T-helper 1 cell treated with Interleukin-12 subunit alpha and Interleukin-12 subunit beta and Interleukin-4 antibody, amounts not matched to agents 30 μg/mL and 1 μg/mL, for 36 hours (primary cell): ENCODE measurements at regions not wholly inside any gene's neighbourhood (a gene's known extent, or its start where the extent isn't known, plus 50 kb on each side); places are given as distances from the start of the nearest gene placed in this dataset.

Source experiments
- H3K27ac Mint-ChIP-seq: one replicate; pipeline ENCODE4 v1.8.0; 2021; ENCODE audit warnings: mild to moderate bottlenecking, mixed read lengths
- H3K27me3 Mint-ChIP-seq: one replicate; pipeline ENCODE4 v1.8.0; 2021; ENCODE audit warnings: low read depth, mixed read lengths
- H3K36me3 Mint-ChIP-seq: one replicate; pipeline ENCODE4 v1.8.0; 2021; ENCODE audit warnings: low read depth, mixed read lengths
- H3K4me1 Mint-ChIP-seq: one replicate; pipeline ENCODE4 v1.8.0; 2021; ENCODE audit warnings: low read depth, mixed read lengths
- H3K4me3 Mint-ChIP-seq: one replicate; pipeline ENCODE4 v1.8.0; 2021; ENCODE audit warnings: mild to moderate bottlenecking, moderate library complexity, mixed read lengths
- H3K9me3 Mint-ChIP-seq: one replicate; pipeline ENCODE4 v1.8.0; 2021; ENCODE audit warnings: mixed read lengths

DNA sequence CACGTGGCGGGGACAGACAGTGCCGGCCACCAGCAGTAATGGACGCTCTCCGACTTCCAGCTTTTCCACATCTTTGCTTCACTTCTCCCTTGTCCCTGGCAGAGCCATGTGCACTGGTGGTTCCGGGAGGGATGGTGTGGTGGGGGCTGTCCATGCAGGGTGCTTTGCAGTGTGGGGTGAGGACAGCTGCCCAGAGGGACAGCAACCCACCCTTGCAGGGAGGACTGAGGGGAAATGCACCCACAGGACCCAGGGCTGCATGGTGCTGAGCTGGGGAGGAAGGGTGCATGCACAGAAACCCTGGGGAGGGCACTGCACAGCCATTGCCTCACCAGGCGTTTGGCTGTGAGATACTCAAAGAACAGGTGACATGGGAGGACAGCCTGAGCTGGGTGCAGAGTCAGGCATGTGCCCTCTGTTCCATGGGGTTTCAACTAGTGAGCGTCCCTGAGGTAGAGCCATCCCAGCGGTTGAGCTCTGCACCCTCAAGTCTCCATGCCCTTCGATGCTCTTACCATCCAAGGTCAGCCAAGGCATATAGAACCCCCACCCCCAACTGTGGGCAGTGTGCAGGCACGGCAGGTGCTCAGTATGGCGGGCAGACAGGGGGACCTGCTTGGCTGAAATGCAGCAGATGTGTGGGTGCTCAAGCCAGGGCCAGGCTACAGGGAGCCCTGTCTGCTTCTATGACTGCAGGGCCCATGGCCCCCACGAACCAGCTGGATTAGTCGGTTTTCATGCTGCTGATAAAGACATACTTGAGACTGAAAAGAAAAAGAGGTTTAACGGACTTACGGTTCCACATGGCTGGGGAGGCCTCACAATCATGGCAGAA is 239.7 kb downstream of the TTLL2 start:
- no peaks in the 10 kb centered on the region for H3K4me1 Mint-ChIP-seq

DNA sequence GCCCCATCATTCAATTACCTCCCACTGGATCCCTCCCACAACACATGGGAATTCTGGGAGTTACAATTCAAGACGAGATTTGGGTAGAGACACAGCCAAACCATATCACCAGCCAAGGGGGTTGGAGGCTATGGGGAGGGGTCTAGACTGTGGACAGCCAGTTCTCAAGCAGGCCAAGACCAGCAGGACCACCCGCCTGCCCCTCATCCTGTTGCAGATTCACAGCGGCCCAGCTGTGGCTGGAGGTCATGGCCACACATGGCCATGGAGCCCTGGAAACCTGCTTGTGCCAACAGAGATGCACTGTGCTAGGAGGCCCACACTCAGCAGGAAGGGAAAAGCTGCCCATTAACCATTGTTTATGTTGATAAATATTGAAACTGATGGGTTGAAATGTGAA is 240.5 kb downstream of the TTLL2 start:
- no peaks in the 10 kb centered on the region for H3K4me1 Mint-ChIP-seq
- H3K4me3 Mint-ChIP-seq: no peak overlapping the region
- peaks cover 3% of the 10 kb centered on the region for H3K9me3 Mint-ChIP-seq
- H3K36me3 Mint-ChIP-seq: no peaks in the 10 kb centered on the region
- no peaks in the 10 kb centered on the region for H3K27me3 Mint-ChIP-seq
- no peak overlapping the region for H3K27ac Mint-ChIP-seq

More for the DNA sequence above, 239.7 kb downstream of the TTLL2 start:
- H3K36me3 Mint-ChIP-seq: no peaks in the 10 kb centered on the region
- H3K4me3 Mint-ChIP-seq: no peak overlapping the region
- peaks cover 3% of the 10 kb centered on the region for H3K9me3 Mint-ChIP-seq
- no peaks in the 10 kb centered on the region for H3K27me3 Mint-ChIP-seq
- no peak overlapping the region for H3K27ac Mint-ChIP-seq

DNA sequence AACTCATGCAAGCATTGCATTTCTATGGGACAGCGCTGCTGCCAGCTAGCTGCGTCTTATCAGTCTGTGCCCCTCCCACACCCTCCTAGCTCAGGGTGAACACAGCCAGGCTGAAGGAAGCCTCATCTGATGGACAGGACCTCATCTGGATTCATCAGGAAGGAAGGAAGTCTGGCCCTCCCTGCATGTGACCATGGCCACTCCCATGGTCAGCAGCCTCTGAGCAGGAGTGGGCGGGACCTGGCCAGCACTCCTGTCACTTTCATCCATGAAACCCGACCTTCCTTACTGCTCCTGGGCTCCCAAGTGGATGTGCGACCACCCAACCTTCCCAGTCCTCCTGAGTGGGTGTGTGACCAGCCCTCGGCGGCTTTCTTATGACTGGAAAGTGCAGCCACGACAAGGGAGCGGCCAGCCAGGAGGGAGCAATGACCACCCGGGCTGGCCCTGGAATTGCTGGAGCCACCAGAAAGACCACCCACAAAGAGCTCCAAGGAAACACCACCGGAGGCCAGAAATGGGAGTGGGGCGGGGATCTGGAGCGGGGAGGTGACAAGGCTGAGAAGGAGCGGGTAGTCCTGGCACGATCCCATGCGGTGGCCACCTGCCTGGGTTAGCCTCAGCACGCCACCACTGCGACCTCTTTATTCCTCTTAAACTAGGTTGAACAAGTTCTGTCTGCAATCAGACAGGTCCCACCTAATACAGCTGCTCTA is 241.2 kb downstream of the TTLL2 start:
- H3K27me3 Mint-ChIP-seq: no peaks in the 10 kb centered on the region
- H3K27ac Mint-ChIP-seq: no peak overlapping the region
- no peaks in the 10 kb centered on the region for H3K36me3 Mint-ChIP-seq
- peaks cover 3% of the 10 kb centered on the region for H3K9me3 Mint-ChIP-seq
- H3K4me1 Mint-ChIP-seq: no peaks in the 10 kb centered on the region
- no peak overlapping the region for H3K4me3 Mint-ChIP-seq

DNA sequence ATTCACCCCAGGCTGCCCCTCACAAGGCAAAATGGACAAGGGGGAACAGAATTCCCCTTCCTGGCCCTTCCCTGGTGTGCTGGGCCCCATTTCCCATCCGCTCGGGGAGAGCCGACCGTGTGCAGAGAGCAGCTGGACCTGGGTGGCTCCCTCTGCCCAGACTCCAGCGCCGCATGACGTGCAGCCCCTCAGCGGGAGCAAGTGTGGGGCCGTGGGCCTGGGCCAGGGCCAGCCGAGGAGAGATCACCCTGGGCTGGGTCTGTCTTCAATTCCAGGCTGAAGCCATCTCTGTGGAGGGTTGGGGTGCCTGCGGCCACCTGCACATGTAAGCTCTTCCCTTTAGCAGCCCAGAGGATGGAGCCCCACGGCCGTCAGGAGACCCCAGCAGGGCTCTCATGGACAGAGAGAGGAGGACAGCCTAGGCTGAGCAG is 241.8 kb downstream of the TTLL2 start:
- H3K27ac Mint-ChIP-seq: no peak overlapping the region
- no peak overlapping the region for H3K4me3 Mint-ChIP-seq
- peaks cover 3% of the 10 kb centered on the region for H3K9me3 Mint-ChIP-seq
- no peaks in the 10 kb centered on the region for H3K36me3 Mint-ChIP-seq
- no peaks in the 10 kb centered on the region for H3K27me3 Mint-ChIP-seq
- H3K4me1 Mint-ChIP-seq: no peaks in the 10 kb centered on the region

DNA sequence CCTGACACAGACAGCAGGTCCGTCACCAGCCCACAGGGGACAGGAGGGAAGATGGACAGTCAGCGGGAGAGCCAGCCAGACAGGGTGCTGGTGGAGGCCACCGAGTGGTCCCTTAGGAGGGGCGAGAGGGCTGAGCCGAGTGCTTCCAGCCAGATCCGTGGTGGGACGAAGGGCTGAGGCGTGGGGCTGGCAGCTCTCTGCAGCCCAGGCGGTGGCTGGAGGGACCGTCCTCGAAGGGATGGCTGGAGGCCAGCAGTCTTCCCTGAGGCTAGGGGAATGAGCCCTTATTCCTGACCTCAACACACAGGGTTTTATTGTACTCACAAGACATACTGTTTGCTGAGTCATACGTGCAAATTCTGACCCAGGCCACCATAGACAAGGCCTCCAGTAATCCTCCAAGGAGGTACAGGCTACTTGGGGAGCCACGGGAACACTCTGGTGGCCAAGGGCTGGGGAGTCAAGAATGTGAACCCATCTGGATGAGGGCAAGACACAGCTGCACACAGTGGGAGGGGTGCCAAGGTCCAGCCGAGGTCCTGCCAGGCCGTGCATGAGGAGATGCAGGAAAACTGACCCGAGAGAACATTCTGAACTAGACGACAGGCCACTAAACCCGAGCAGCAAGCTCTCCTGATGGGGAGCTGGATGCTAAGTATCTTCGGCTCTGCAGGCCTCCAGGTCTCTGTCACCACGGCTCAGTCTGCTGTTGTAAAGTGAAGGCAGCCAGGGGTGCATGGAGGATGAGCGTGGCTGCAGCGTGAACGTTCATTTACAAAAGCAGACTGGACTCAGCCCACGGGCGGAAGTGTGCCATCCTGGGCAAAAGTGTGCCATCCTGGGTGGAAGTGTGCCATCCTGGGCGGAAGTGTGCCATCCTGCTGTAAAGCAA is 242.5 kb downstream of the TTLL2 start:
- H3K4me3 Mint-ChIP-seq: no peak overlapping the region
- H3K4me1 Mint-ChIP-seq: no peaks in the 10 kb centered on the region
- no peaks in the 10 kb centered on the region for H3K27me3 Mint-ChIP-seq
- H3K36me3 Mint-ChIP-seq: no peaks in the 10 kb centered on the region
- no peak overlapping the region for H3K27ac Mint-ChIP-seq
- H3K9me3 Mint-ChIP-seq: peaks cover 3% of the 10 kb centered on the region

DNA sequence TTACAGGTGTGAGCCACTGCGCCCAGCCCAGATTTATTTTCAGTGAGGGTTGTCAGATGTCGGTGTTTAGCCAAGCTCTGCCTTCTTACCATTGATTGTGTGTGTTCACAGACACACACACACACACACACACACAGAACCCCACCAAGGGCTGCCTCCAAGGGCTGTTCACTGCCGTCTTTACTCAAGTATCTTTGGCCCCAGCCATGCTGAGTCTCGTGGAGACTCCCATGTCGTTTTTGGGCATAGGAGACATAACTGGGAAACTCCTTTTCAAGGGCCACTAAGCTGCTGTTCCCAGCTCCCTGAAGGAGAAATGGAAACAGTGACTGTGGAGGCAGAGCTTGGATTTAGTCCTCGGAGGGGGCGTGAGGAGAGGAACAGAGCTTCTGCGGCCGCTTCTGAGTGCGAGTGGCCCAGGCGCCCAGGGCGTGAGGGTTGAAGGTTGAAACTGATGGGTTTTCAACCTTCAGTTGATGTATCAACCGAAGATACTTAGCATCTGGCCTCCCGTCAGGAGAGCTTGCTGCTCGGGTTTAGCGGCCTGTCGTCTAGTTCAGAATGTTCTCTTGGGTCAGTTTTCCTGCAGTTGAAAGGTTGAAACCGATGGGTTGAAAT is 243.6 kb downstream of the TTLL2 start:
- Mint-ChIP-seq H3K4me3 (no peak overlapping the region), H3K36me3 (no peaks in the 10 kb centered on the region), H3K27ac (peak overlapping the region; percentile 31), H3K9me3 (peaks cover 3% of the 10 kb centered on the region), H3K27me3 (no peaks in the 10 kb centered on the region), H3K4me1 (no peaks in the 10 kb centered on the region)

DNA sequence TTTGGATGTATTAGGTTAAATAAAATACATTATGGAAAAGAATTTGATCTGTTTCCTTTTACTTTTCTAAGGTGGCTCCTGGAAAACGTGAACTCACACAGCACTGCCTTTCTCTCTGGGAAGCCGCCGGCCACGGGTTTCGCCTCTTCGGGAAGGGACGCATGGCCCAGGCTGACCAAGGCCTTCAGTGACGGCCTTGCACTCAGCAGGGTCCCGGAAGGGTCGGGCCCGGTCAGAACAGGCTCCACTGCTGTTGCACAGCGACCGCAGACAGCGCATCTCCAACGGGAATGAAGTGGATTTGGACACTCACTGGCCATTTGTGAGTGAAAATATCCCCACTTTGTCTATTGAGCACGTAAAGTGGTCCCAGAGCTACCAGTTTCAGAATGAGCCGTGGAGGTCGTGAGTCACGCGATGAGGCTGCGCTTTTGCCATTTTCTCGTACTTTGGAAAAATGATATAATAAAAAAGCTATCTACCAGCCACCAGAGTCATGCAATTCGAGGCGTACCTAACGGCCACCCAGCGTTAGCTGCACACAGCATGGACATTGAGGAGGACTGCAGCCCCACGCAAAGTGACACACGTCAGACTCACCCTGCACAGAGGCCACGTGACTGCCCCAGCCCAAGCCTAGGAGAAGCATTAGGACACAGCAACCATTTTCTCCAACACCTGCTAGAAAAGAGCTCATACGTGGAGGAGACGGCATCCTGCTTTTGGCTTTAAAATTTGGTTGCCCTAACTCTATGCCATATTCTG is 244.3 kb downstream of the TTLL2 start:
- no peak overlapping the region for H3K27ac Mint-ChIP-seq
- no peaks in the 10 kb centered on the region for H3K36me3 Mint-ChIP-seq
- H3K4me1 Mint-ChIP-seq: no peaks in the 10 kb centered on the region
- H3K9me3 Mint-ChIP-seq: no peaks in the 10 kb centered on the region
- H3K27me3 Mint-ChIP-seq: no peaks in the 10 kb centered on the region
- no peak overlapping the region for H3K4me3 Mint-ChIP-seq

DNA sequence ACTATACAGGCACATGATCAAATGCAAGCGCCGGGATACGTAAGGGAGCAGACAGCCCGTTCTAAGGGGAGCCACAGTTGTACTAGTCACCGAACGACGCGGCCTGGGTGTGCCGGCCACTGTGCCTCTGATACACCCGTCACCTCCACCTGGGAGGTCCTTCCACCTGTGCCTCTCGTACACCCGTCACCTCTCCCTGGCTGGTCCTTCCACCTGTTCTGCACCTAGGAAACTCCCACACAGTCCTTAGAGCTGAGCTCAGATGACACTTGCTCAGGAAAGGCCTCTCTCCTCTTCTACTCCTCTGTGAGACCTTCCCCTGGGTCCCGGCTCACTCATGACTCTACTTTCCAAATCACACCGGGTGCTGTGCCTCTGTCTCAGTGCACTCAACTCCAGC is 245.0 kb downstream of the TTLL2 start:
- H3K27me3 Mint-ChIP-seq: no peaks in the 10 kb centered on the region
- H3K9me3 Mint-ChIP-seq: no peaks in the 10 kb centered on the region
- no peaks in the 10 kb centered on the region for H3K4me1 Mint-ChIP-seq
- H3K27ac Mint-ChIP-seq: no peak overlapping the region
- no peak overlapping the region for H3K4me3 Mint-ChIP-seq
- H3K36me3 Mint-ChIP-seq: no peaks in the 10 kb centered on the region

DNA sequence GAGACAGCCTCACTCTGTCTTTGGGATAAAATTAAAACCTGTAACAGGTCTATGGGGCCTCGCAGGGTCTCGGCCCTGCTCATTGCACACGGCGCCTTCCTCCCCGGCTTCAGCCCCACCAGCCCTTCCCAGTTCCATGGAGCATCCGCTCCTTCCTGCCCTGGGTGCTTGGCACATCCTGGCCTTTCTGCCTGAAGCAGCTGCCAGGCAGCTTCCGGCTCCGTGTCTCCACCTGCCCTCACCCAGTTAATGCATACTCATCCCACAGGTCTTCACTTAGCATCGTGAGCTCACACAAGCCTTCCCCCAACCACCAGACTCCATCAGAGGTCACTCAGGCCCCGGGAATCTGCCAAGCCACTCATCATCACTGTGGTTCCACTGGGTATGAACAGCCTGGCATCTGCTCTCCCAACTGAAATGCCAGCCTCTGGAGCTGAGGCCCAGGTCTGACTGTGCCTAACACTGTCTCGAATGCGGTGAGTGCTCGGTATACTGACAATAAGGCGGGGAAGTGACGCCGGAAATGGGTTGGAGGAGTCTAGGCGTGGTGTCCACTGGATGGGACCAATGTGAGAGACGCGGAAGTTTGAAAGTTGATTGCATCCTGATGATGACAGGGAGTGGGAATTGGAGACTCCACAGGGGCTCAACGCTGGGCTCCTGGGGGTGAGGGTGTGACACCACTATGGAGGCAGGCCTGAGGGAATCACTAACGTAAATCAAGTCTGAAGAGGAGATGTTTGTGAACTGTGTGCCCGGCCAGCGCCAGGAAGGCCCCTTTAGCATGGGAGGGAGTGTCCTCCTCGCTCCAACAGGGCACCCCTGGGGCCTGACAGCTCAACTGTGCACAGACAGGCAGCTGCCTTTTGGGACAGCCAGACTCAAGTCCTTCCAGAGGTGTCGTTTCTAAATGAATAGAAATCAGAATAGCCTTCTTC is 245.8 kb downstream of the TTLL2 start:
- Mint-ChIP-seq H3K4me1 (no peaks in the 10 kb centered on the region), H3K4me3 (no peak overlapping the region), H3K27ac (no peak overlapping the region), H3K27me3 (no peaks in the 10 kb centered on the region), H3K9me3 (no peaks in the 10 kb centered on the region), H3K36me3 (no peaks in the 10 kb centered on the region)

DNA sequence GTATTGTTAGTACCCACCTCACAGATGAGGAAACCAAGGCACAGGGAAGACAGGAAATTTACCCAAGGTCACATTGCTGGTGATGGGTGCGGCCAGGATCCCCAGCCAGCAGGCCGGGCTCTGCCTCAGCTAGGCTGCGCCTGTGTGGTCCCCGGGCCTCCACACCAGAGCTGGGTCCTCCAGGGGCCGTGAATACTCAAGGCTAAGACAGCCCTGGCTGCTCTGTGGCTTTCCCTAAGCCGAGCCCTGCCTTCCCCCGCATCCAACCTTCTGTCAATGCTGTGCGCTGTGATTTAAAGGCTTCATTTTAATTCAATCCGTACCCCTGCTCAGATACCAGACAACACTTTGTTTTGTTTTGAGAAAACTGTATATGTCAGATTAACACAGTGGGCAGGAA is 246.7 kb downstream of the TTLL2 start:
- no peaks in the 10 kb centered on the region for H3K9me3 Mint-ChIP-seq
- H3K27ac Mint-ChIP-seq: no peak overlapping the region

DNA sequence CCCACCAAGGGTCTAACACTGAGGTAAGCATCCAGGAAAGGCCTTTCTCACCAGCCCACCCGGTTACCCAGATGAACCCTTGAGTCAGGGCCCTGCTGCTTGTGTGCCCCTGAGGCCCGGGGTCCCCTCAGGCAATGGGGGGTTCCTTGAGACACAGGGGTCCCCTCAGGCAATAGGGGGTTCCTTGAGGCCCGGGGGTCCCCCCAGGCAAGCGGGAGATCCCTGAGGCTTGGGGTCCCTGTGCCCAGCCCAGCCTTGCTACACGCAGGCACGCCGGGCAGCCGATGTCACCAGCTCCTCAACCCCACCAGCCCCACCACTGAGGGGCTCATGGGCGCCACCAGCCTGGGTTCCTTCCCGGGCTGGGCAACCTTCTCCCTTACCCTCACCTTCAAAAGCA is 247.2 kb downstream of the TTLL2 start:
- H3K27me3 Mint-ChIP-seq: no peaks in the 10 kb centered on the region
- H3K9me3 Mint-ChIP-seq: no peaks in the 10 kb centered on the region
- H3K4me1 Mint-ChIP-seq: no peaks in the 10 kb centered on the region
- H3K36me3 Mint-ChIP-seq: no peaks in the 10 kb centered on the region
- H3K4me3 Mint-ChIP-seq: no peak overlapping the region
- H3K27ac Mint-ChIP-seq: no peak overlapping the region

More for the DNA sequence above, 246.7 kb downstream of the TTLL2 start:
- H3K4me3 Mint-ChIP-seq: no peak overlapping the region
- H3K27me3 Mint-ChIP-seq: no peaks in the 10 kb centered on the region
- no peaks in the 10 kb centered on the region for H3K36me3 Mint-ChIP-seq
- no peaks in the 10 kb centered on the region for H3K4me1 Mint-ChIP-seq

DNA sequence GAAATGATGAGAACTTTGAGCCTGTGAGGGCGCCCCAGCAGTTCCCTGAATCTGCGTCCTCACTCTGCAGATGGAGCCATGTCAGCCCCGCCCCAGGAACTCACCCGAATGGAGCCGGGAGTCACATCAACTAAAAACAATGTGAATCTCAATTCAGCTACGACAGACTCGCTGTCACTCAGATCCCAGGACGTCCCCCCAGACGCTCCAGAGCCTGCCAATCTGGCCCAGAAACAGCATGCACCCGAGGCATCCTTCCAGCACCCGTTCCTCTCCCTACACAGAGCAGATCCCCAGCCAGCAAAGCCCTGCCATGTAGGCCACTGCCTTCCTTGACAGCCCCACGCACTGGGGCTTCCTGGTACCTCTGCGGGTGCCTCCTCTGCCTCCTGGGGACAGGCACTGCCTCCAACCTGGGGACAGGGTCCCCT is 248.0 kb downstream of the TTLL2 start:
- Mint-ChIP-seq H3K36me3 (no peaks in the 10 kb centered on the region), H3K27ac (no peak overlapping the region), H3K4me1 (no peaks in the 10 kb centered on the region), H3K4me3 (no peak overlapping the region), H3K27me3 (no peaks in the 10 kb centered on the region), H3K9me3 (no peaks in the 10 kb centered on the region)
